GM23248 (cell line): ENCODE measurements at regions not wholly inside any gene's neighbourhood (a gene's known extent, or its start where the extent isn't known, plus 50 kb on each side); places are given as distances from the start of the nearest gene placed in this dataset.

ENCODE experiments used
- EZH2 ChIP-seq: fragments of 200-600 bp; sonication (generic); IDR thresholded peaks from 2 replicates; pipeline ENCODE4 v1.6.1; 2018; ENCODE audit warnings: antibody characterized with exemption, mild to moderate bottlenecking; ENCODE audit not compliant: insufficient read depth, poor library complexity, severe bottlenecking
- EZH2phosphoT487 ChIP-seq: fragments of 200-600 bp; sonication (generic); IDR thresholded peaks from 2 replicates; pipeline ENCODE4 v1.6.1; 2018; ENCODE audit warnings: antibody characterized with exemption, moderate library complexity, mild to moderate bottlenecking, low read depth; ENCODE audit not compliant: insufficient read depth

DNA sequence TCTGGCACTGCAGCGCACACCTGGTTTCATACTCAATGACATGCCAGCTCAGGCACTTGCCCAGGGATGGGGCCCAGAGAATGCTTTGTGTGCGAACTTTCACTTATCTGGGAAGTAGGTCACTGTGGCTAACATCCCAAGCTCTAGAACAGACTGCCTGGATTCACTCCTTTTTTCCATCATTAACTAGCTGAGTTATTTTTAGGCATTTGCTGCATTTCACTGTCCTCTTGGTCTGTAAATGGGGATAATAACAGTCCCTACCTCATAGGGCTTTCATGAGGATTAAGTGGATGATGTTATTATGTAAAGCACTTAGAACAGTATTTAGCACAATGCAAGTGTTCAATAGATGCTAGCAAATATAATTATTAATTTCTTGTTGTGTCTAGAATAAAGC lies 98.7 kb upstream of the DOCK1 start:
- no peak for TF ChIP-seq EZH2
- TF ChIP-seq EZH2phosphoT487, result no peak
